CD4-positive, CD25-positive, alpha-beta regulatory T cell (primary cell): ENCODE measurements at regions not wholly inside any gene's neighbourhood (a gene's known extent, or its start where the extent isn't known, plus 50 kb on each side); places are given as distances from the start of the nearest gene placed in this dataset.

ENCODE experiments used
- ATAC-seq, 2 donors: fragments of 150-1000 bp; cut with Tn5 transposase; one replicate each; pipeline ENCODE4 v1.10.0; 2021; ENCODE audit warnings: low read depth in 2 of 2, moderate number of reproducible peaks in 2 of 2, moderate library complexity in 1 of 2
- DNase-seq, 3 donors: peaks; one replicate each; pipeline versions ENCODE4 v3.0.0 to v3.0.0-alpha.2; 2012 to 2022; ENCODE audit warnings: mixed read lengths in 1 of 3
- H3K27ac ChIP-seq: one replicate; pipeline ENCODE4 v1.7.0; 2013; ENCODE audit warnings: mild to moderate bottlenecking, low read length; ENCODE audit not compliant: insufficient read depth, poor library complexity, severe bottlenecking
- H3K27me3 ChIP-seq: one replicate; pipeline ENCODE4 v1.7.0; 2013; ENCODE audit warnings: low read length; ENCODE audit not compliant: control insufficient read depth, insufficient read depth
- H3K36me3 ChIP-seq: one replicate; pipeline ENCODE4 v1.7.0; 2013; ENCODE audit warnings: mild to moderate bottlenecking, low read length, moderate library complexity; ENCODE audit not compliant: control insufficient read depth, insufficient read depth
- H3K4me1 ChIP-seq: 2 replicates; pipeline ENCODE4 v1.7.0; 2013; ENCODE audit warnings: mild to moderate bottlenecking, low read length; ENCODE audit not compliant: insufficient read depth, control insufficient read depth, poor library complexity, severe bottlenecking
- H3K4me3 ChIP-seq: one replicate; pipeline ENCODE4 v1.7.0; 2013; ENCODE audit warnings: low read depth, mild to moderate bottlenecking, low read length, moderate library complexity
- H3K9me3 ChIP-seq, 2 experiments: 1 replicate in 1 of 2; 2 replicates in 1 of 2; pipeline ENCODE4 v1.7.0; 2013; ENCODE audit warnings: low read length in 2 of 2, mild to moderate bottlenecking in 1 of 2, moderate library complexity in 1 of 2; ENCODE audit not compliant: control insufficient read depth in 2 of 2
- H3K27ac Mint-ChIP-seq, 3 donors: one replicate each; pipeline ENCODE4 v1.8.0; 2020 to 2022; ENCODE audit warnings: mild to moderate bottlenecking in 3 of 3, mixed read lengths in 3 of 3, moderate library complexity in 2 of 3
- H3K27me3 Mint-ChIP-seq: one replicate; pipeline ENCODE4 v1.8.0; 2022; ENCODE audit warnings: mild to moderate bottlenecking, mixed read lengths
- H3K36me3 Mint-ChIP-seq: one replicate; pipeline ENCODE4 v1.8.0; 2020; ENCODE audit warnings: mixed read lengths
- H3K4me1 Mint-ChIP-seq, 4 donors: one replicate each; pipeline ENCODE4 v1.8.0; 2020 to 2022; ENCODE audit warnings: mixed read lengths in 4 of 4, mild to moderate bottlenecking in 1 of 4
- H3K4me3 Mint-ChIP-seq, 4 donors: one replicate each; pipeline ENCODE4 v1.8.0; 2020 to 2022; ENCODE audit warnings: mild to moderate bottlenecking in 4 of 4, mixed read lengths in 4 of 4, moderate library complexity in 3 of 4
- H3K9me3 Mint-ChIP-seq, 7 donors: one replicate each; pipeline ENCODE4 v1.8.0; 2020 to 2022; ENCODE audit warnings: mixed read lengths in 7 of 7, mild to moderate bottlenecking in 3 of 7, moderate library complexity in 2 of 7

- Histone ChIP-seq H3K27ac (no peak overlapping the region), H3K27me3 (no peaks in the 10 kb centered on the region), H3K4me1 (no peaks in the 10 kb centered on the region), H3K4me3 (no peak overlapping the region), H3K9me3 (no peaks in the 10 kb centered on the region), H3K36me3 (no peaks in the 10 kb centered on the region)
- Mint-ChIP-seq H3K36me3 (no peaks in the 10 kb centered on the region), H3K4me1 (no peaks in the 10 kb centered on the region), H3K4me3 (no peak overlapping the region), H3K27me3 (no peaks in the 10 kb centered on the region), H3K9me3 (peaks cover 0 to 8% (median 1%) of the 10 kb centered on the region in 7 donors), H3K27ac (no peak overlapping the region)
- no peak for ATAC-seq
- DNase-seq, result no peak
Measured at GRCh38 chr13:39224671-39225240, 186.5 kb downstream of the NHLRC3 start.

- no peaks in the 10 kb centered on the region for H3K9me3 ChIP-seq
- no peak overlapping the region for H3K27ac ChIP-seq
- Mint-ChIP-seq H3K27me3 (peaks cover 9% of the 10 kb centered on the region), H3K4me1 (no peaks in the 10 kb centered on the region), H3K9me3 (peaks cover 0 to 4% (median 0%) of the 10 kb centered on the region in 7 donors), H3K36me3 (no peaks in the 10 kb centered on the region), H3K27ac (no peak overlapping the region), H3K4me3 (no peak overlapping the region)
- no peaks in the 10 kb centered on the region for H3K27me3 ChIP-seq
- DNase-seq (no peak), ATAC-seq (no peak)
- H3K4me1 ChIP-seq, result no peaks in the 10 kb centered on the region
- H3K36me3 ChIP-seq, result no peaks in the 10 kb centered on the region
- H3K4me3 ChIP-seq, result no peak overlapping the region
Measured at GRCh38 chr13:39225860-39226259, 187.6 kb downstream of the NHLRC3 start.

- Mint-ChIP-seq H3K4me3 (no peak overlapping the region), H3K4me1 (no peaks in the 10 kb centered on the region)
Measured at GRCh38 chr13:39226359-39226758, 188.1 kb downstream of the NHLRC3 start.

GRCh38 chr13:39232401-39232980 lies 194.2 kb downstream of the NHLRC3 start:
- Mint-ChIP-seq H3K9me3 (peaks cover 0 to 2% (median 0%) of the 10 kb centered on the region in 7 donors), H3K27ac (no peak overlapping the region), H3K36me3 (no peaks in the 10 kb centered on the region)

More at GRCh38 chr13:39226359-39226758, 188.1 kb downstream of the NHLRC3 start:
- H3K9me3 ChIP-seq, result no peaks in the 10 kb centered on the region
- peaks cover 9% of the 10 kb centered on the region for H3K27me3 Mint-ChIP-seq
- no peak overlapping the region for H3K27ac Mint-ChIP-seq
- no peaks in the 10 kb centered on the region for H3K36me3 ChIP-seq
- peaks cover 0 to 4% (median 0%) of the 10 kb centered on the region in 7 donors for H3K9me3 Mint-ChIP-seq
- ATAC-seq (no peak), DNase-seq (no peak)
- no peaks in the 10 kb centered on the region for H3K27me3 ChIP-seq
- H3K4me1 ChIP-seq, result no peaks in the 10 kb centered on the region
- no peak overlapping the region for H3K4me3 ChIP-seq
- no peaks in the 10 kb centered on the region for H3K36me3 Mint-ChIP-seq
- no peak overlapping the region for H3K27ac ChIP-seq

GRCh38 chr13:39232999-39233398 lies 194.7 kb downstream of the NHLRC3 start:
- Mint-ChIP-seq H3K27ac (no peak overlapping the region), H3K9me3 (peaks cover 0 to 2% (median 0%) of the 10 kb centered on the region in 7 donors), H3K36me3 (no peaks in the 10 kb centered on the region), H3K4me1 (no peaks in the 10 kb centered on the region), H3K27me3 (peaks cover 25% of the 10 kb centered on the region), H3K4me3 (no peak overlapping the region)
- H3K36me3 ChIP-seq, result no peaks in the 10 kb centered on the region
- no peaks in the 10 kb centered on the region for H3K4me1 ChIP-seq
- no peaks in the 10 kb centered on the region for H3K9me3 ChIP-seq
- H3K4me3 ChIP-seq, result no peak overlapping the region
- DNase-seq, result no peak
- H3K27ac ChIP-seq, result no peak overlapping the region
- peaks cover 3% of the 10 kb centered on the region for H3K27me3 ChIP-seq
- ATAC-seq, result no peak

More at GRCh38 chr13:39232401-39232980, 194.2 kb downstream of the NHLRC3 start:
- Histone ChIP-seq H3K4me3 (no peak overlapping the region), H3K4me1 (no peaks in the 10 kb centered on the region), H3K9me3 (no peaks in the 10 kb centered on the region), H3K27me3 (peaks cover 3% of the 10 kb centered on the region), H3K36me3 (no peaks in the 10 kb centered on the region), H3K27ac (no peak overlapping the region)
- peaks cover 22% of the 10 kb centered on the region for H3K27me3 Mint-ChIP-seq
- no peak overlapping the region for H3K4me3 Mint-ChIP-seq
- ATAC-seq (no peak), DNase-seq (no peak)
- no peaks in the 10 kb centered on the region for H3K4me1 Mint-ChIP-seq

- Histone ChIP-seq H3K4me3 (no peak overlapping the region), H3K27me3 (peaks cover 3% of the 10 kb centered on the region), H3K27ac (no peak overlapping the region), H3K36me3 (no peaks in the 10 kb centered on the region), H3K9me3 (no peaks in the 10 kb centered on the region), H3K4me1 (no peaks in the 10 kb centered on the region)
- no peak overlapping the region for H3K27ac Mint-ChIP-seq
- peaks cover 0 to 2% (median 0%) of the 10 kb centered on the region in 7 donors for H3K9me3 Mint-ChIP-seq
- no peaks in the 10 kb centered on the region for H3K36me3 Mint-ChIP-seq
- no peak for ATAC-seq
- H3K27me3 Mint-ChIP-seq, result peaks cover 26% of the 10 kb centered on the region
- H3K4me3 Mint-ChIP-seq, result no peak overlapping the region
- no peaks in the 10 kb centered on the region for H3K4me1 Mint-ChIP-seq
- no peak for DNase-seq
Measured at GRCh38 chr13:39233519-39233918, 195.3 kb downstream of the NHLRC3 start.

GRCh38 chr13:39244561-39245230 lies 206.4 kb downstream of the NHLRC3 start:
- H3K9me3 ChIP-seq, result no peaks in the 10 kb centered on the region
- no peak overlapping the region for H3K27ac Mint-ChIP-seq
- no peaks in the 10 kb centered on the region for H3K36me3 ChIP-seq
- no peaks in the 10 kb centered on the region for H3K4me1 ChIP-seq
- no peak overlapping the region for H3K4me3 ChIP-seq
- DNase-seq (no peak), ATAC-seq (no peak)
- H3K36me3 Mint-ChIP-seq, result no peaks in the 10 kb centered on the region
- no peak overlapping the region for H3K4me3 Mint-ChIP-seq
- no peaks in the 10 kb centered on the region for H3K4me1 Mint-ChIP-seq
- peaks cover 1% of the 10 kb centered on the region for H3K27me3 ChIP-seq
- H3K9me3 Mint-ChIP-seq, result peaks cover 0 to 2% (median 0%) of the 10 kb centered on the region in 7 donors
- H3K27me3 Mint-ChIP-seq, result peaks cover 14% of the 10 kb centered on the region
- H3K27ac ChIP-seq, result no peak overlapping the region
